ENCODE measurements at regions not wholly inside any gene's neighbourhood (a gene's known extent, or its start where the extent isn't known, plus 50 kb on each side); places are given as distances from the start of the nearest gene placed in this dataset.

GRCh38 chr18:10015941-10016819 lies 102.4 kb downstream of the VAPA start:
- TF ChIP-seq CTCF (IDR thresholded peaks at IDR 0.05) (peak in 2 of 6 experiments; percentile 21 to 26), POLR2A (IDR thresholded peaks at IDR 0.05) (no peak)
